ENCODE measurements at regions not wholly inside any gene's neighbourhood (a gene's known extent, or its start where the extent isn't known, plus 50 kb on each side); places are given as distances from the start of the nearest gene placed in this dataset.

DNA sequence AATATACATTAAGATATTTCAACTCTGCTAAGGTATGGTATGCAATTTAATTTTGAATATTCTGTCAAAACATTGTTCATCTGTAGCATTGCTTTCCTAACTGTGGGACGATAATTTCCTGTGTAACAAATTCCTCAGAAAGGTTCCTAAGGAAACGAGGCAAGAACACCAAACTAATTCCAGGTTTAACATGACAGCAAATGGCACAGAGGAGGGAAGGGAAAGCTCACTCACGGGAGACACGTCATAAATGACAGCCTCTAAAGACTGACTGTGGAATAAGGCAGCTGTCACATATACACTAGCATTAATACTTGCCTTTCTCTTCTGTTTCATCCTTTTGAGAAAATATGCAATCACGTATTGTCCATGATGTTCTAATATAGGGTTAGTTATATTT is 380.6 kb downstream of the LIG4 start:
- H3K36me3 ChIP-seq (ENCODE audit: control insufficient read depth, insufficient read depth, low read length) = no peaks in the 10 kb centered on the region

GRCh38 chr13:107834281-107834680 is 381.1 kb downstream of the LIG4 start:
- Mint-ChIP-seq H3K9me3 (no peaks in the 10 kb centered on the region), H3K4me3 (no peak overlapping the region), H3K27ac (no peak overlapping the region), H3K36me3 (ENCODE audit: low read depth) (no peaks in the 10 kb centered on the region), H3K4me1 (peaks cover 27% of the 10 kb centered on the region), H3K27me3 (ENCODE audit: insufficient read depth) (peaks cover 3% of the 10 kb centered on the region)
- Histone ChIP-seq H3K9ac (ENCODE audit: extremely low read depth, low read length, poor library complexity, severe bottlenecking) (no peak overlapping the region), H3K27me3 (ENCODE audit: control insufficient read depth, insufficient read depth, low read length, poor library complexity, severe bottlenecking) (no peaks in the 10 kb centered on the region), H3K36me3 (ENCODE audit: control insufficient read depth, insufficient read depth, low read length) (no peaks in the 10 kb centered on the region), H3K27ac (ENCODE audit: low read depth, low read length) (no peak overlapping the region), H3K4me3 (ENCODE audit: low read length) (no peak overlapping the region), H3K9me3 (ENCODE audit: control insufficient read depth, low read length) (no peaks in the 10 kb centered on the region), H3K4me1 (ENCODE audit: control insufficient read depth, insufficient read depth, low read length) (no peaks in the 10 kb centered on the region)
- TF ChIP-seq CTCF (conservative IDR thresholded peaks at IDR 0.05) = no peak
- 92 to 100% methylated on average over 1 of the region's 1 CpG for WGBS, 2 experiments (ENCODE audit: insufficient coverage in 1 of 2, insufficient read length in 1 of 2)
- no peak for DNase-seq

More for the DNA sequence above, 380.6 kb downstream of the LIG4 start:
- WGBS, 2 experiments (ENCODE audit: insufficient coverage in 1 of 2, insufficient read length in 1 of 2) = 83 to 93% methylated on average over 2 to 5 of the region's 5 CpGs
- Mint-ChIP-seq H3K4me3 (no peak overlapping the region), H3K27ac (no peak overlapping the region), H3K27me3 (ENCODE audit: insufficient read depth) (peaks cover 3% of the 10 kb centered on the region), H3K36me3 (ENCODE audit: low read depth) (no peaks in the 10 kb centered on the region), H3K9me3 (no peaks in the 10 kb centered on the region), H3K4me1 (peaks cover 29% of the 10 kb centered on the region)
- Histone ChIP-seq H3K9me3 (ENCODE audit: control insufficient read depth, low read length) (no peaks in the 10 kb centered on the region), H3K27ac (ENCODE audit: low read depth, low read length) (no peak overlapping the region), H3K27me3 (ENCODE audit: control insufficient read depth, insufficient read depth, low read length, poor library complexity, severe bottlenecking) (no peaks in the 10 kb centered on the region), H3K4me1 (ENCODE audit: control insufficient read depth, insufficient read depth, low read length) (no peaks in the 10 kb centered on the region), H3K4me3 (ENCODE audit: low read length) (no peak overlapping the region), H3K9ac (ENCODE audit: extremely low read depth, low read length, poor library complexity, severe bottlenecking) (no peak overlapping the region)
- TF ChIP-seq CTCF (conservative IDR thresholded peaks at IDR 0.05) = no peak
- DNase-seq = no peak

DNA sequence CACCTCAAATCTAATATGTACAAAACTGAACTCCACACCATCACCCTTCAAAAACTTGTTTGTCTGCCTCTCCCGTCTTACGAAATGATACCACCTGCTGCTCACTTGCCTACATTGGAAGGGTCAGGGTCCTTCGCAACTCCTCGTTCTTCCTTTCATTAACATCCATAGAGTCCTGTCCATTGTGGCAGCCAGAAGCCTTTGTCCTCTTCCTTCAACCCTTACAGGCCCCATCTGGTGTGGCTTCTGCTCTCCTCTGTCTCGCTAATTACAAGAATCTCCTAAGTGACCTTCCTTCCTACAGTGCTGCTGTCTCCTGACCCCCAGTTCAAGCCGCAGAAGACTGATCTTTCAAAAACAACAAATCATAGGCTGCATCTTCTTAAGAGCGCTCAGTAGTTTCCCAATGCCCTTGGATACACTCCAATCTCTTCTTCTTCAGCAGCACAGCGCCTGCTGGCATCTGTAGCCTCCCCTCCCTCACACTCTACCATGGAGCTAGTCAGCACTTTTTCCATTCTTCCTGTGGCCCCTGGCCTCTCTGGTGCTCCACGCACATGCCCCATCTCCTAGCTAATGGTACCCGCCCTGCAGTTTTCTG is 382.7 kb downstream of the LIG4 start:
- Histone ChIP-seq H3K27me3 (ENCODE audit: control insufficient read depth, insufficient read depth, low read length, poor library complexity, severe bottlenecking) (no peaks in the 10 kb centered on the region), H3K27ac (ENCODE audit: low read depth, low read length) (peak overlapping the region; percentile 36), H3K4me1 (ENCODE audit: control insufficient read depth, insufficient read depth, low read length) (no peaks in the 10 kb centered on the region), H3K9ac (ENCODE audit: extremely low read depth, low read length, poor library complexity, severe bottlenecking) (no peak overlapping the region), H3K36me3 (ENCODE audit: control insufficient read depth, insufficient read depth, low read length) (no peaks in the 10 kb centered on the region), H3K4me3 (ENCODE audit: low read length) (no peak overlapping the region), H3K9me3 (ENCODE audit: control insufficient read depth, low read length) (no peaks in the 10 kb centered on the region)
- Mint-ChIP-seq H3K4me3 (no peak overlapping the region), H3K9me3 (no peaks in the 10 kb centered on the region), H3K27me3 (ENCODE audit: insufficient read depth) (peaks cover 3% of the 10 kb centered on the region), H3K4me1 (peaks cover 13% of the 10 kb centered on the region), H3K36me3 (ENCODE audit: low read depth) (no peaks in the 10 kb centered on the region), H3K27ac (no peak overlapping the region)
- DNase-seq = no peak
- 77 to 87% methylated on average over 9 to 10 of the region's 10 CpGs for WGBS, 2 experiments (ENCODE audit: insufficient coverage in 1 of 2, insufficient read length in 1 of 2)
- TF ChIP-seq CTCF (conservative IDR thresholded peaks at IDR 0.05) = no peak
